ENCODE measurements at regions not wholly inside any gene's neighbourhood (a gene's known extent, or its start where the extent isn't known, plus 50 kb on each side); places are given as distances from the start of the nearest gene placed in this dataset.

- no peak overlapping the region for H3K27ac Mint-ChIP-seq
- no peak for DNase-seq (ENCODE audit: low spot score)
- H3K27me3 Mint-ChIP-seq (ENCODE audit: low read depth): no peaks in the 10 kb centered on the region; the same call in 1 of the 2 replicates
- H3K4me3 Mint-ChIP-seq: no peak overlapping the region
- CTCF ChIA-PET: no interaction called here
- H3K36me3 Mint-ChIP-seq: no peaks in the 10 kb centered on the region
- TF ChIP-seq FOXK1 (CRISPR knock-in tag; IDR thresholded peaks at IDR 0.05) (no peak), E2F1 (CRISPR knock-in tag; IDR thresholded peaks at IDR 0.05) (no peak), ZBTB21 (CRISPR knock-in tag; IDR thresholded peaks at IDR 0.05; ENCODE audit: borderline replicate concordance) (no peak), JUN (CRISPR knock-in tag; IDR thresholded peaks at IDR 0.05) (no peak), PRDM15 (CRISPR knock-in tag; IDR thresholded peaks at IDR 0.05) (no peak), MYBL2 (CRISPR knock-in tag; IDR thresholded peaks at IDR 0.05) (no peak), FOXJ3 (CRISPR knock-in tag; IDR thresholded peaks at IDR 0.05; ENCODE audit: borderline replicate concordance) (no peak), SP1 (CRISPR knock-in tag; conservative IDR thresholded peaks at IDR 0.05) (no peak), ETV6 (CRISPR knock-in tag; IDR thresholded peaks at IDR 0.05) (no peak), GTF2I (CRISPR knock-in tag; conservative IDR thresholded peaks at IDR 0.05) (no peak)
- TF ChIP-seq, protein P1, sequence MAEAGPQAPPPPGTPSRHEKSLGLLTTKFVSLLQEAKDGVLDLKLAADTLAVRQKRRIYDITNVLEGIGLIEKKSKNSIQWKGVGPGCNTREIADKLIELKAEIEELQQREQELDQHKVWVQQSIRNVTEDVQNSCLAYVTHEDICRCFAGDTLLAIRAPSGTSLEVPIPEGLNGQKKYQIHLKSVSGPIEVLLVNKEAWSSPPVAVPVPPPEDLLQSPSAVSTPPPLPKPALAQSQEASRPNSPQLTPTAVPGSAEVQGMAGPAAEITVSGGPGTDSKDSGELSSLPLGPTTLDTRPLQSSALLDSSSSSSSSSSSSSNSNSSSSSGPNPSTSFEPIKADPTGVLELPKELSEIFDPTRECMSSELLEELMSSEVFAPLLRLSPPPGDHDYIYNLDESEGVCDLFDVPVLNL (CRISPR knock-in tag; IDR thresholded peaks at IDR 0.05; ENCODE audit: borderline replicate concordance, low read depth): no peak
- H3K9me3 Mint-ChIP-seq: peaks cover 12% of the 10 kb centered on the region
- POLR2A ChIA-PET: interaction anchor here (0.7 kb wide), 1 partner anchor 11 kb away, joined by 4 read pairs; no protein-coding TSS in a partner anchor
- ATAC-seq: no peak
- peaks cover 3% of the 10 kb centered on the region; the same call in 1 of the 2 replicates for H3K4me1 Mint-ChIP-seq
Observed at GRCh38 chr14:98591161-98591560, 680.8 kb downstream of the BCL11B start.

GRCh38 chr14:98592611-98593170, 679.3 kb downstream of the BCL11B start:
- ATAC-seq (no peak), DNase-seq (ENCODE audit: low spot score) (no peak)
- no peaks in the 10 kb centered on the region for H3K4me1 Mint-ChIP-seq
- peaks cover 5% of the 10 kb centered on the region for H3K36me3 Mint-ChIP-seq
- H3K9me3 Mint-ChIP-seq: peaks cover 25% of the 10 kb centered on the region
- POLR2A ChIA-PET: interaction anchor here (0.7 kb wide), 1 partner anchor 485 kb away, joined by 4 read pairs; no protein-coding TSS in a partner anchor
- CTCF ChIA-PET: no interaction called here
- no peak overlapping the region for H3K27ac Mint-ChIP-seq
- H3K4me3 Mint-ChIP-seq: no peak overlapping the region
- no peaks in the 10 kb centered on the region; the same call in 1 of the 2 replicates for H3K27me3 Mint-ChIP-seq (ENCODE audit: low read depth)
- TF ChIP-seq ETV6 (CRISPR knock-in tag; IDR thresholded peaks at IDR 0.05) (no peak), ATF3 (CRISPR knock-in tag; conservative IDR thresholded peaks at IDR 0.05) (no peak), PRDM15 (CRISPR knock-in tag; IDR thresholded peaks at IDR 0.05) (no peak), ZNF138 (CRISPR knock-in tag; conservative IDR thresholded peaks at IDR 0.05) (no peak), SMAD3 (CRISPR knock-in tag; IDR thresholded peaks at IDR 0.05; ENCODE audit: borderline replicate concordance) (no peak), JAZF1 (CRISPR knock-in tag; IDR thresholded peaks at IDR 0.05) (no peak), TP53 (CRISPR knock-in tag; IDR thresholded peaks at IDR 0.05) (no peak), AFF4 (CRISPR knock-in tag; IDR thresholded peaks at IDR 0.05; ENCODE audit: borderline replicate concordance) (no peak), NR3C1 (CRISPR knock-in tag; conservative IDR thresholded peaks at IDR 0.05; ENCODE audit: low read depth) (no peak)
- TF ChIP-seq, protein P2, sequence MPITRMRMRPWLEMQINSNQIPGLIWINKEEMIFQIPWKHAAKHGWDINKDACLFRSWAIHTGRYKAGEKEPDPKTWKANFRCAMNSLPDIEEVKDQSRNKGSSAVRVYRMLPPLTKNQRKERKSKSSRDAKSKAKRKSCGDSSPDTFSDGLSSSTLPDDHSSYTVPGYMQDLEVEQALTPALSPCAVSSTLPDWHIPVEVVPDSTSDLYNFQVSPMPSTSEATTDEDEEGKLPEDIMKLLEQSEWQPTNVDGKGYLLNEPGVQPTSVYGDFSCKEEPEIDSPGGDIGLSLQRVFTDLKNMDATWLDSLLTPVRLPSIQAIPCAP (CRISPR knock-in tag; IDR thresholded peaks at IDR 0.05): no peak

Measured in WTC11 (cell line).